Upper lobe of left lung (tissue), 6 donors: ENCODE measurements at regions not wholly inside any gene's neighbourhood (a gene's known extent, or its start where the extent isn't known, plus 50 kb on each side); places are given as distances from the start of the nearest gene placed in this dataset.
"Not testable (repeated sequence)": the region's sequence is repeated elsewhere in the genome, so short reads cannot be mapped to it uniquely, and the experiment has no call there.

ENCODE experiments used
- ATAC-seq, 2 donors: fragments of 200-7000 bp; cut with Tn5 transposase; one replicate each; pipeline ENCODE4 v1.9.1; 2022; ENCODE audit warnings: mild to moderate bottlenecking in 2 of 2, moderate library complexity in 2 of 2; ENCODE audit not compliant: low FRiP score in 2 of 2
- DNase-seq, 2 donors: peaks; one replicate each; pipeline ENCODE4 v3.0.0-alpha.2; 2019 to 2020
- H3K27ac ChIP-seq, 4 donors: fragments of 200-600 bp; sonication (generic); one replicate each; pipeline ENCODE4 v1.5.1; 2016 to 2019
- H3K27me3 ChIP-seq, 4 donors: fragments of 200-600 bp; sonication (generic); one replicate each; pipeline ENCODE4 v1.5.1; 2017 to 2019
- H3K36me3 ChIP-seq, 4 donors: fragments of 200-600 bp; sonication (generic); one replicate each; pipeline ENCODE4 v1.5.1; 2016 to 2019
- H3K4me1 ChIP-seq, 4 donors: fragments of 200-600 bp; sonication (generic); one replicate each; pipeline ENCODE4 v1.5.1; 2018 to 2019
- H3K4me3 ChIP-seq, 4 donors: fragments of 200-600 bp; sonication (generic); one replicate each; pipeline ENCODE4 v1.5.1; 2017 to 2019; ENCODE audit warnings: mild to moderate bottlenecking in 2 of 4, moderate library complexity in 1 of 4
- H3K9me3 ChIP-seq, 4 donors: fragments of 200-600 bp; sonication (generic); one replicate each; pipeline ENCODE4 v1.5.1; 2018 to 2019
- EP300 ChIP-seq, 4 donors: sonication (generic); formaldehyde crosslinking; IDR thresholded peaks; one replicate each; pipeline ENCODE4 v1.5.1; 2017; ENCODE audit warnings: antibody characterized with exemption in 4 of 4, control low read depth in 2 of 4
- POLR2A ChIP-seq, 4 donors: fragments of 450-650 bp; IDR thresholded peaks; one replicate each; pipeline ENCODE4 v1.5.1; 2016 to 2017; ENCODE audit warnings: antibody characterized with exemption in 4 of 4, mild to moderate bottlenecking in 2 of 4
- POLR2AphosphoS5 ChIP-seq, 2 donors: sonication (generic); formaldehyde crosslinking; IDR thresholded peaks; one replicate each; pipeline ENCODE4 v1.5.1; 2017; ENCODE audit warnings: antibody characterized with exemption in 2 of 2
- WGBS, 2 donors: methylation state at CpG; one replicate each; pipeline ENCODE4 v1.1.5; 2017 to 2018; 5-methylcytosine and 5-hydroxymethylcytosine counted together
- TF ChIP-seq, protein P1 (sequence below), 6 experiments: fragments of 450-650 bp in 4 of 6; fragments of 200-600 bp in 2 of 6; sonication (generic) in 2 of 6; IDR thresholded peaks; one replicate each; pipeline ENCODE4 v1.5.1; 2016 to 2019; ENCODE audit warnings: antibody characterized with exemption in 6 of 6
- donor health status: DM: no; HTN: no; CAD: no; lungs with moderate emphysema.
- donor health status: DM: no; HTN: yes; CAD: no; lungs with severe emphysema.

DNA sequence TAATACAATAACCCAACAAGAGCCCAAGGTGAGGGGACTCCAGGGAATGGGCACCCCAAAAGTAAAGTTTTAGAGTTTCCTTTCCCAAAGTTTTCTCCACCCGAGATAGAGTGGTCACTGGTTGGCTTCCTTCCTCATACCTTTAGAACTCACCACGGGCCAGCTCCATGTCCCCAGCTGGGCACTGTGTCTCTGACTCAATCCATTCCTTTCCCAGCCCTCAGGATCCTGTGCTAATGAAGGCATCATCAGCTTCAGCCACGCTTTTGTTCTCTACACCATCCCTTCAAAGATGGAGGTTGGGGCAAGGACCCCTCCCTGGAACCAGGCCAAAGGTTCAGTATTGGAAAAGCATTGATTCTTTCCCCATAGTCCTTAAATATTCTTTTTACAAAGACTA lies 59.8 kb upstream of the VASH1 start:
- H3K36me3 ChIP-seq, result no peaks in the 10 kb centered on the region
- TF ChIP-seq POLR2AphosphoS5 (IDR thresholded peaks at IDR 0.05), result no peak
- no peak for TF ChIP-seq POLR2A (IDR thresholded peaks at IDR 0.05)
- TF ChIP-seq, protein P1, sequence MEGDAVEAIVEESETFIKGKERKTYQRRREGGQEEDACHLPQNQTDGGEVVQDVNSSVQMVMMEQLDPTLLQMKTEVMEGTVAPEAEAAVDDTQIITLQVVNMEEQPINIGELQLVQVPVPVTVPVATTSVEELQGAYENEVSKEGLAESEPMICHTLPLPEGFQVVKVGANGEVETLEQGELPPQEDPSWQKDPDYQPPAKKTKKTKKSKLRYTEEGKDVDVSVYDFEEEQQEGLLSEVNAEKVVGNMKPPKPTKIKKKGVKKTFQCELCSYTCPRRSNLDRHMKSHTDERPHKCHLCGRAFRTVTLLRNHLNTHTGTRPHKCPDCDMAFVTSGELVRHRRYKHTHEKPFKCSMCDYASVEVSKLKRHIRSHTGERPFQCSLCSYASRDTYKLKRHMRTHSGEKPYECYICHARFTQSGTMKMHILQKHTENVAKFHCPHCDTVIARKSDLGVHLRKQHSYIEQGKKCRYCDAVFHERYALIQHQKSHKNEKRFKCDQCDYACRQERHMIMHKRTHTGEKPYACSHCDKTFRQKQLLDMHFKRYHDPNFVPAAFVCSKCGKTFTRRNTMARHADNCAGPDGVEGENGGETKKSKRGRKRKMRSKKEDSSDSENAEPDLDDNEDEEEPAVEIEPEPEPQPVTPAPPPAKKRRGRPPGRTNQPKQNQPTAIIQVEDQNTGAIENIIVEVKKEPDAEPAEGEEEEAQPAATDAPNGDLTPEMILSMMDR (IDR thresholded peaks at IDR 0.05), result no peak
- no peak for TF ChIP-seq EP300 (IDR thresholded peaks at IDR 0.05)
- 68 to 91% methylated on average over 3 of the region's 3 CpGs for WGBS, 2 donors
- no peak overlapping the region for H3K4me3 ChIP-seq
- no peaks in the 10 kb centered on the region for H3K27me3 ChIP-seq
- H3K9me3 ChIP-seq, result no peaks in the 10 kb centered on the region
- DNase-seq (no peak), ATAC-seq (no peak)
- no peaks in the 10 kb centered on the region for H3K4me1 ChIP-seq
- no peak overlapping the region for H3K27ac ChIP-seq

- H3K9me3 ChIP-seq, result no peaks in the 10 kb centered on the region
- no peaks in the 10 kb centered on the region for H3K27me3 ChIP-seq
- TF ChIP-seq, protein P1 (IDR thresholded peaks at IDR 0.05), result no peak
- TF ChIP-seq POLR2A (IDR thresholded peaks at IDR 0.05) (no peak), EP300 (IDR thresholded peaks at IDR 0.05) (no peak), POLR2AphosphoS5 (IDR thresholded peaks at IDR 0.05) (no peak)
- H3K4me3 ChIP-seq, result no peak overlapping the region
- no peaks in the 10 kb centered on the region for H3K36me3 ChIP-seq
- peak in 1 of 2 donors; percentile 91 for ATAC-seq
- no peak overlapping the region for H3K27ac ChIP-seq
- no peaks in the 10 kb centered on the region for H3K4me1 ChIP-seq
- no peak for DNase-seq
- WGBS, 2 donors, result 86 to 94% methylated on average over 3 of the region's 3 CpGs
Measured at GRCh38 chr14:76701981-76702380, 59.3 kb upstream of the VASH1 start.

DNA sequence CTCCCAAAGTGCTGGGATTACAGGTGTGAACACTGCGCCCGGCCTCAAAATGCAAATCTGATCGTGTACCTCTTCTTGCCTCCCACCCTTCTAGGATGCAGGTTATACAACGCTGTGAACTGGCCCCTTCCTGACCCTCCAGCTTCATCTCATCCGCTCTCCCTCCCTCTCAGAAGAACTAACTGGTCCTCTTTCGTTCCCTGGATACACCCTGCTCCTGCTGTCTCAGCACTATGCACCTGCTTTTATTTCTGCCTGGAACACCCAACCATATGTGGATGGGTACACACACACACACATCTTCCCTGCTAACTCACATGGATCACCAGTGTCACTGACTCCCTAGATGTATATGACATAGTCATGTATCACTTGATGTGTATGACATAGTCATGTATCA lies 56.1 kb upstream of the VASH1 start:
- no peak for DNase-seq
- Histone ChIP-seq H3K36me3 (no peaks in the 10 kb centered on the region), H3K27ac (no peak overlapping the region), H3K27me3 (no peaks in the 10 kb centered on the region), H3K4me3 (no peak overlapping the region), H3K4me1 (no peaks in the 10 kb centered on the region), H3K9me3 (no peaks in the 10 kb centered on the region)
- ATAC-seq, result no peak
- TF ChIP-seq POLR2AphosphoS5 (IDR thresholded peaks at IDR 0.05) (no peak), EP300 (IDR thresholded peaks at IDR 0.05) (no peak), POLR2A (IDR thresholded peaks at IDR 0.05) (no peak)
- TF ChIP-seq, protein P1 (IDR thresholded peaks at IDR 0.05), result no peak
- 88 to 92% methylated on average over 6 of the region's 6 CpGs for WGBS, 2 donors

GRCh38 chr14:76706207-76706606 lies 55.1 kb upstream of the VASH1 start:
- not testable (repeated sequence) for H3K4me3 ChIP-seq, ATAC-seq, DNase-seq, H3K9me3 ChIP-seq, H3K4me1 ChIP-seq, H3K27me3 ChIP-seq, H3K27ac ChIP-seq, H3K36me3 ChIP-seq
- 88 to 90% methylated on average over 2 of the region's 2 CpGs for WGBS, 2 donors

- Histone ChIP-seq H3K4me1 (no peaks in the 10 kb centered on the region), H3K27ac (no peak overlapping the region), H3K9me3 (no peaks in the 10 kb centered on the region), H3K27me3 (no peaks in the 10 kb centered on the region), H3K4me3 (no peak overlapping the region), H3K36me3 (no peaks in the 10 kb centered on the region)
- 89 to 93% methylated on average over 22 to 29 of the region's 29 CpGs for WGBS, 2 donors
- TF ChIP-seq POLR2AphosphoS5 (IDR thresholded peaks at IDR 0.05), result no peak
- TF ChIP-seq POLR2A (IDR thresholded peaks at IDR 0.05), result no peak
- TF ChIP-seq, protein P1 (IDR thresholded peaks at IDR 0.05), result no peak
- no peak for TF ChIP-seq EP300 (IDR thresholded peaks at IDR 0.05)
- DNase-seq (peak in 1 of 2 donors; percentile 79), ATAC-seq (no peak)
Measured at GRCh38 chr14:76706811-76707210, 54.5 kb upstream of the VASH1 start.
